Neural cell (in vitro differentiated cells): ENCODE measurements at regions not wholly inside any gene's neighbourhood (a gene's known extent, or its start where the extent isn't known, plus 50 kb on each side); places are given as distances from the start of the nearest gene placed in this dataset.

Experiments
- H2AFZ ChIP-seq: fragments of 200-600, 300-800 bp; sonication (generic), shearing (Covaris generic); 2 replicates; pipeline ENCODE4 v1.6.0; 2014; ENCODE audit warnings: low read depth, mild to moderate bottlenecking, antibody characterized with exemption, low read length, moderate library complexity
- H3F3A ChIP-seq: fragments of 200-600 bp; shearing (Covaris generic); 2 replicates; pipeline ENCODE4 v1.6.1; 2016; ENCODE audit warnings: mild to moderate bottlenecking, moderate library complexity, mixed read lengths, antibody characterized with exemption, low read length; ENCODE audit not compliant: insufficient read depth, poor library complexity, severe bottlenecking
- H3K27ac ChIP-seq: fragments of 200-600, 300-800 bp; sonication (generic), shearing (Covaris generic); 2 replicates; pipeline ENCODE4 v1.5.1; 2014; ENCODE audit warnings: mild to moderate bottlenecking, low read length, moderate library complexity
- H3K27me3 ChIP-seq: fragments of 300-800, 200-600 bp; sonication (generic), shearing (Covaris generic); 2 replicates; pipeline ENCODE4 v1.6.0; 2014; ENCODE audit warnings: mild to moderate bottlenecking, low read depth, low read length, moderate library complexity; ENCODE audit not compliant: insufficient read depth
- H3K36me3 ChIP-seq: fragments of 300-800, 200-600 bp; sonication (generic), shearing (Covaris generic); 2 replicates; pipeline ENCODE4 v1.5.1; 2014; ENCODE audit warnings: mild to moderate bottlenecking, antibody characterized with exemption, low read length, moderate library complexity; ENCODE audit not compliant: insufficient read depth
- H3K4me2 ChIP-seq: fragments of 300-800, 200-600 bp; sonication (generic), shearing (Covaris generic); 2 replicates; pipeline ENCODE4 v1.6.0; 2014; ENCODE audit warnings: mild to moderate bottlenecking, low read length
- H3K4me3 ChIP-seq: fragments of 300-800, 200-600 bp; sonication (generic), shearing (Covaris generic); 2 replicates; pipeline ENCODE4 v1.5.1; 2014; ENCODE audit warnings: mild to moderate bottlenecking, low read length, moderate library complexity
- H3K79me2 ChIP-seq: fragments of 200-600 bp; shearing (Covaris generic); replicated peaks from 2 replicates; pipeline ENCODE4 v1.6.0; 2014; ENCODE audit warnings: mild to moderate bottlenecking, low read length, moderate library complexity; ENCODE audit not compliant: insufficient read depth
- H3K9ac ChIP-seq: fragments of 300-800, 200-600 bp; sonication (generic), shearing (Covaris generic); 2 replicates; pipeline ENCODE4 v1.6.1; 2016; ENCODE audit warnings: mild to moderate bottlenecking, low read length, mixed read lengths
- H3K9me2 ChIP-seq: fragments of 200-600 bp; shearing (Covaris generic); 2 replicates; pipeline ENCODE4 v1.6.1; 2016; ENCODE audit warnings: mild to moderate bottlenecking, low read length, mixed read lengths; ENCODE audit not compliant: insufficient read depth
- H3K9me3 ChIP-seq: fragments of 200-600, 300-800 bp; sonication (generic), shearing (Covaris generic); 2 replicates; pipeline ENCODE4 v1.6.1; 2016; ENCODE audit warnings: mild to moderate bottlenecking, mixed run types, low read length, moderate library complexity, mixed read lengths
- H4K20me1 ChIP-seq: fragments of 200-600 bp; shearing (Covaris generic); 2 replicates; pipeline ENCODE4 v1.6.1; 2016; ENCODE audit warnings: mild to moderate bottlenecking, mixed run types; ENCODE audit not compliant: insufficient read depth
- CTCF ChIP-seq: fragments of 450-650 bp; IDR thresholded peaks from 2 replicates; pipeline ENCODE4 v1.5.1; 2014; ENCODE audit warnings: antibody characterized with exemption, mild to moderate bottlenecking, moderate library complexity; ENCODE audit not compliant: poor library complexity, severe bottlenecking
- EP300 ChIP-seq: fragments of 450-650 bp; conservative IDR thresholded peaks from 2 replicates; pipeline ENCODE4 v1.6.1; 2014; ENCODE audit warnings: antibody characterized with exemption, mild to moderate bottlenecking, moderate library complexity; ENCODE audit not compliant: poor library complexity, severe bottlenecking
- EZH2 ChIP-seq: fragments of 200-600, 300-800 bp; shearing (Covaris generic), sonication (generic); IDR thresholded peaks from 2 replicates; pipeline ENCODE4 v1.6.1; 2014; ENCODE audit warnings: antibody characterized with exemption, low read length, borderline replicate concordance, mild to moderate bottlenecking; ENCODE audit not compliant: insufficient read depth, poor library complexity, severe bottlenecking
- MXI1 ChIP-seq: fragments of 450-650 bp; conservative IDR thresholded peaks from 2 replicates; pipeline ENCODE4 v1.6.1; 2014; ENCODE audit warnings: antibody characterized with exemption, mild to moderate bottlenecking; ENCODE audit not compliant: poor library complexity, severe bottlenecking
- POLR2AphosphoS5 ChIP-seq: IDR thresholded peaks from 2 replicates; pipeline ENCODE4 v1.6.1; 2012
- RAD21 ChIP-seq: fragments of 450-650 bp; conservative IDR thresholded peaks from 2 replicates; pipeline ENCODE4 v1.6.1; 2014; ENCODE audit warnings: antibody characterized with exemption, mild to moderate bottlenecking, moderate library complexity
- REST ChIP-seq: IDR thresholded peaks from 2 replicates; pipeline ENCODE4 v1.6.1; 2012; ENCODE audit warnings: borderline replicate concordance
- SMC3 ChIP-seq: fragments of 450-650 bp; conservative IDR thresholded peaks from 2 replicates; pipeline ENCODE4 v1.6.1; 2014; ENCODE audit warnings: antibody characterized with exemption, mild to moderate bottlenecking, moderate library complexity; ENCODE audit not compliant: poor library complexity
- TAF1 ChIP-seq: IDR thresholded peaks from 2 replicates; pipeline ENCODE4 v1.6.1; 2012; ENCODE audit warnings: low read depth

GRCh38 chr7:69095649-69096048 is 502.6 kb upstream of the AUTS2 start:
- H3K4me3 ChIP-seq = no peak overlapping the region

DNA sequence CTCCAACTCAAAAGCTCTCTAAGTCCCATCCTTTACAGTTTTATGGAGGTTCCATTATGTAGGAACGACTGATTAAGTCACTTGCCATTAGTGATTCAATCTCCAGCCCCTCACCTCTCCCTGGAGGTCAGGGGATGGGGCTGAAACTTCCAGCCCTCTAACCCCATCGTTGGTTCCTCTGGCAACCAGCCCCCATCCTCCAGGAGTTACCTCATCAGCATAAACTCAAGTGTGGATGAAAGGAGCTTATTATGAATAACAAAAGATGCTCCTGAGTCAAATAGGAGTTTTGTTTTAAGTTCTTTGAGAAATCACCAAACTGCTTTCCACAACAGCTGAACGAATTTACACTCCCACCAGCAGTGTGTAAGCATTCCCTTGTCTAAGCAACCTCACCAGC is 494.3 kb upstream of the AUTS2 start:
- Histone ChIP-seq H2AFZ (no peak overlapping the region), H3K9ac (no peak overlapping the region), H4K20me1 (no peaks in the 10 kb centered on the region), H3K4me3 (no peak overlapping the region), H3F3A (no peaks in the 10 kb centered on the region), H3K27me3 (no peaks in the 10 kb centered on the region), H3K79me2 (no peaks in the 10 kb centered on the region), H3K9me2 (no peaks in the 10 kb centered on the region), H3K4me2 (no peak overlapping the region), H3K27ac (no peak overlapping the region), H3K36me3 (no peaks in the 10 kb centered on the region), H3K9me3 (no peaks in the 10 kb centered on the region)
- TF ChIP-seq EP300 = no peak
- TF ChIP-seq TAF1 = no peak
- TF ChIP-seq REST = no peak
- TF ChIP-seq MXI1 = no peak
- TF ChIP-seq RAD21 = no peak
- no peak for TF ChIP-seq CTCF
- TF ChIP-seq POLR2AphosphoS5 = no peak

More at GRCh38 chr7:69095649-69096048, 502.6 kb upstream of the AUTS2 start:
- Histone ChIP-seq H3K79me2 (no peaks in the 10 kb centered on the region), H3F3A (no peaks in the 10 kb centered on the region), H3K27me3 (no peaks in the 10 kb centered on the region), H3K36me3 (no peaks in the 10 kb centered on the region), H3K9me3 (peaks cover 12% of the 10 kb centered on the region), H2AFZ (no peak overlapping the region), H4K20me1 (no peaks in the 10 kb centered on the region), H3K9me2 (no peaks in the 10 kb centered on the region), H3K27ac (no peak overlapping the region), H3K9ac (no peak overlapping the region), H3K4me2 (no peak overlapping the region)
- TF ChIP-seq EP300 = no peak
- TF ChIP-seq POLR2AphosphoS5 = no peak
- TF ChIP-seq EZH2 = no peak
- no peak for TF ChIP-seq MXI1
- no peak for TF ChIP-seq RAD21
- TF ChIP-seq TAF1 = no peak
- no peak for TF ChIP-seq SMC3
- no peak for TF ChIP-seq CTCF
- TF ChIP-seq REST = no peak
